Osteoblast (primary cell): ENCODE measurements at regions not wholly inside any gene's neighbourhood (a gene's known extent, or its start where the extent isn't known, plus 50 kb on each side); places are given as distances from the start of the nearest gene placed in this dataset.

ENCODE experiments used
- DNase-seq: peaks from one replicate; pipeline ENCODE4 v3.0.0; 2011; ENCODE audit warnings: low spot score, mixed read lengths; ENCODE audit not compliant: insufficient read length; ENCODE audit errors: missing footprints
- H2AFZ ChIP-seq: 2 replicates; pipeline ENCODE4 v1.6.0; 2011; ENCODE audit warnings: mild to moderate bottlenecking, low read length
- H3K27ac ChIP-seq: 2 replicates; pipeline ENCODE4 v1.5.1; 2011; ENCODE audit warnings: mild to moderate bottlenecking, low read depth, low read length, moderate library complexity
- H3K27me3 ChIP-seq: 2 replicates; pipeline ENCODE4 v1.6.0; 2012; ENCODE audit warnings: mild to moderate bottlenecking, control low read depth, inconsistent platforms, low read length, moderate library complexity; ENCODE audit not compliant: insufficient read depth
- H3K36me3 ChIP-seq: 2 replicates; pipeline ENCODE4 v1.5.1; 2011; ENCODE audit warnings: mild to moderate bottlenecking, low read length, control low read depth, moderate library complexity; ENCODE audit not compliant: insufficient read depth
- H3K4me1 ChIP-seq: 2 replicates; pipeline ENCODE4 v1.5.1; 2011; ENCODE audit warnings: mild to moderate bottlenecking, low read length, control low read depth, moderate library complexity; ENCODE audit not compliant: insufficient read depth
- H3K4me2 ChIP-seq: 2 replicates; pipeline ENCODE4 v1.6.0; 2011; ENCODE audit warnings: mild to moderate bottlenecking, low read length; ENCODE audit not compliant: insufficient read depth
- H3K4me3 ChIP-seq: fragments of 200-600 bp; sonication (generic); 3 replicates; pipeline ENCODE4 v1.5.1; 2012; ENCODE audit warnings: mild to moderate bottlenecking, low read length, inconsistent platforms; ENCODE audit not compliant: insufficient read depth
- H3K79me2 ChIP-seq: 2 replicates; pipeline ENCODE4 v1.6.0; 2012; ENCODE audit warnings: mild to moderate bottlenecking, low read length, control low read depth, inconsistent platforms; ENCODE audit not compliant: insufficient read depth
- H3K9me3 ChIP-seq: 2 replicates; pipeline ENCODE4 v1.5.1; 2011; ENCODE audit warnings: low read depth, low read length, control low read depth
- H4K20me1 ChIP-seq: 2 replicates; pipeline ENCODE4 v1.6.0; 2012; ENCODE audit warnings: mild to moderate bottlenecking, low read length, control low read depth; ENCODE audit not compliant: insufficient read depth
- CTCF ChIP-seq: IDR thresholded peaks from 2 replicates; pipeline ENCODE4 v1.5.1; 2011; ENCODE audit warnings: mild to moderate bottlenecking, low read depth, low read length, moderate library complexity; ENCODE audit errors: extremely low read depth

- Histone ChIP-seq H3K27ac (peak overlapping the region; percentile 51), H3K4me1 (peaks cover 31% of the 10 kb centered on the region), H3K27me3 (no peaks in the 10 kb centered on the region), H4K20me1 (no peaks in the 10 kb centered on the region), H3K4me2 (no peak overlapping the region), H3K4me3 (no peak overlapping the region), H3K79me2 (no peaks in the 10 kb centered on the region), H3K9me3 (no peaks in the 10 kb centered on the region), H2AFZ (no peak overlapping the region), H3K36me3 (no peaks in the 10 kb centered on the region)
- TF ChIP-seq CTCF: no peak
- DNase-seq: no peak
Measured at GRCh38 chr3:70824773-70825172, 512.3 kb upstream of the MDFIC2 start.

- Histone ChIP-seq H3K27me3 (no peaks in the 10 kb centered on the region), H3K4me3 (no peak overlapping the region), H2AFZ (no peak overlapping the region), H3K36me3 (no peaks in the 10 kb centered on the region), H3K79me2 (no peaks in the 10 kb centered on the region), H3K4me1 (peaks cover 26% of the 10 kb centered on the region), H4K20me1 (no peaks in the 10 kb centered on the region), H3K9me3 (no peaks in the 10 kb centered on the region), H3K27ac (peak overlapping the region; percentile 51), H3K4me2 (no peak overlapping the region)
- no peak for TF ChIP-seq CTCF
- DNase-seq: no peak
Measured at GRCh38 chr3:70824078-70824477, 511.6 kb upstream of the MDFIC2 start.

GRCh38 chr3:70823622-70824021 is 511.2 kb upstream of the MDFIC2 start:
- Histone ChIP-seq H3K4me2 (no peak overlapping the region), H3K9me3 (no peaks in the 10 kb centered on the region), H3K27me3 (no peaks in the 10 kb centered on the region), H3K27ac (peak overlapping the region; percentile 51), H3K79me2 (no peaks in the 10 kb centered on the region), H4K20me1 (no peaks in the 10 kb centered on the region), H2AFZ (no peak overlapping the region), H3K4me1 (peaks cover 21% of the 10 kb centered on the region), H3K4me3 (no peak overlapping the region), H3K36me3 (no peaks in the 10 kb centered on the region)
- DNase-seq: no peak
- no peak for TF ChIP-seq CTCF

- H3K4me3 ChIP-seq: no peak overlapping the region
- H3K27me3 ChIP-seq: no peaks in the 10 kb centered on the region
- H3K79me2 ChIP-seq: no peaks in the 10 kb centered on the region
- TF ChIP-seq CTCF: no peak
- H3K4me2 ChIP-seq: no peak overlapping the region
- H2AFZ ChIP-seq: no peak overlapping the region
- peaks cover 18% of the 10 kb centered on the region for H3K4me1 ChIP-seq
- DNase-seq: no peak
- no peak overlapping the region for H3K27ac ChIP-seq
- H4K20me1 ChIP-seq: no peaks in the 10 kb centered on the region
- H3K36me3 ChIP-seq: no peaks in the 10 kb centered on the region
- H3K9me3 ChIP-seq: no peaks in the 10 kb centered on the region
Measured at GRCh38 chr3:70822669-70823068, 510.2 kb upstream of the MDFIC2 start.
